CD4-positive, alpha-beta T cell treated with Interleukin-21 for 1 hour (primary cell): ENCODE measurements at regions not wholly inside any gene's neighbourhood (a gene's known extent, or its start where the extent isn't known, plus 50 kb on each side); places are given as distances from the start of the nearest gene placed in this dataset.

Experiments
- DNase-seq: peaks from one replicate; pipeline ENCODE4 v3.0.0-alpha.2; 2020

GRCh38 chr2:82576656-82577055 lies 1882.4 kb downstream of the SUCLG1 start:
- no peak for DNase-seq

GRCh38 chr2:82539280-82539621 lies 1919.8 kb downstream of the SUCLG1 start:
- DNase-seq: no peak

- no peak for DNase-seq
These were observed 1920.3 kb downstream of the SUCLG1 start for GRCh38 chr2:82538590-82539279.

GRCh38 chr2:82528288-82528687 lies 1930.8 kb downstream of the SUCLG1 start:
- DNase-seq: no peak

- no peak for DNase-seq
These were observed 1932.0 kb downstream of the SUCLG1 start for GRCh38 chr2:82527124-82527523.

GRCh38 chr2:82526277-82526676 lies 1932.8 kb downstream of the SUCLG1 start:
- no peak for DNase-seq

GRCh38 chr2:82525744-82526143 lies 1933.3 kb downstream of the SUCLG1 start:
- DNase-seq: no peak

GRCh38 chr2:82524826-82525225 lies 1934.3 kb downstream of the SUCLG1 start:
- no peak for DNase-seq

- no peak for DNase-seq
These were observed 1947.2 kb downstream of the SUCLG1 start for GRCh38 chr2:82511894-82512293.

- DNase-seq: no peak
These were observed 1950.4 kb downstream of the SUCLG1 start for GRCh38 chr2:82508702-82509101.

GRCh38 chr2:82507657-82508056 lies 1951.4 kb downstream of the SUCLG1 start:
- no peak for DNase-seq

GRCh38 chr2:82501217-82501616 lies 1957.9 kb downstream of the SUCLG1 start:
- no peak for DNase-seq

- no peak for DNase-seq
These were observed 1960.2 kb downstream of the SUCLG1 start for GRCh38 chr2:82498777-82499443.

GRCh38 chr2:82494739-82495138 lies 1964.3 kb downstream of the SUCLG1 start:
- DNase-seq: no peak

GRCh38 chr2:82491591-82491990 lies 1967.5 kb downstream of the SUCLG1 start:
- no peak for DNase-seq

- no peak for DNase-seq
These were observed 1971.7 kb downstream of the SUCLG1 start for GRCh38 chr2:82487354-82487753.

GRCh38 chr2:82485701-82486100 lies 1973.4 kb downstream of the SUCLG1 start:
- DNase-seq: no peak

GRCh38 chr2:82481207-82481606 lies 1977.9 kb downstream of the SUCLG1 start:
- no peak for DNase-seq

- DNase-seq: no peak
These were observed 1980.4 kb downstream of the SUCLG1 start for GRCh38 chr2:82478641-82479040.

- no peak for DNase-seq
These were observed 1983.0 kb downstream of the SUCLG1 start for GRCh38 chr2:82476094-82476493.

- DNase-seq: no peak
These were observed 2030.8 kb downstream of the SUCLG1 start for GRCh38 chr2:82428251-82428650.

GRCh38 chr2:82412021-82412420 lies 2047.1 kb downstream of the SUCLG1 start:
- DNase-seq: no peak

GRCh38 chr2:82411071-82411470 lies 2048.0 kb downstream of the SUCLG1 start:
- no peak for DNase-seq

- DNase-seq: no peak
These were observed 2063.5 kb downstream of the SUCLG1 start for GRCh38 chr2:82395531-82395930.

GRCh38 chr2:82391386-82391785 lies 2067.7 kb downstream of the SUCLG1 start:
- no peak for DNase-seq
